LNCaP clone FGC (cell line): ENCODE measurements at regions not wholly inside any gene's neighbourhood (a gene's known extent, or its start where the extent isn't known, plus 50 kb on each side); places are given as distances from the start of the nearest gene placed in this dataset.

Experiments used
- DNase-seq: peaks from one replicate; pipeline ENCODE4 v3.0.0-alpha.2; 2011; ENCODE audit warnings: low read depth
- H3K4me3 ChIP-seq: 2 replicates; pipeline ENCODE4 v1.5.1; 2011; ENCODE audit warnings: mild to moderate bottlenecking, low read depth, low read length, control low read depth
- TF ChIP-seq, protein P1 (sequence below): IDR thresholded peaks from 2 replicates; pipeline ENCODE4 v1.5.1; 2012; ENCODE audit warnings: mild to moderate bottlenecking; ENCODE audit not compliant: control insufficient read depth, insufficient read depth; ENCODE audit errors: extremely low read depth

GRCh38 chr15:93658026-93658816 lies 569.2 kb upstream of the RGMA start:
- H3K4me3 ChIP-seq: no peak overlapping the region
- TF ChIP-seq, protein P1, sequence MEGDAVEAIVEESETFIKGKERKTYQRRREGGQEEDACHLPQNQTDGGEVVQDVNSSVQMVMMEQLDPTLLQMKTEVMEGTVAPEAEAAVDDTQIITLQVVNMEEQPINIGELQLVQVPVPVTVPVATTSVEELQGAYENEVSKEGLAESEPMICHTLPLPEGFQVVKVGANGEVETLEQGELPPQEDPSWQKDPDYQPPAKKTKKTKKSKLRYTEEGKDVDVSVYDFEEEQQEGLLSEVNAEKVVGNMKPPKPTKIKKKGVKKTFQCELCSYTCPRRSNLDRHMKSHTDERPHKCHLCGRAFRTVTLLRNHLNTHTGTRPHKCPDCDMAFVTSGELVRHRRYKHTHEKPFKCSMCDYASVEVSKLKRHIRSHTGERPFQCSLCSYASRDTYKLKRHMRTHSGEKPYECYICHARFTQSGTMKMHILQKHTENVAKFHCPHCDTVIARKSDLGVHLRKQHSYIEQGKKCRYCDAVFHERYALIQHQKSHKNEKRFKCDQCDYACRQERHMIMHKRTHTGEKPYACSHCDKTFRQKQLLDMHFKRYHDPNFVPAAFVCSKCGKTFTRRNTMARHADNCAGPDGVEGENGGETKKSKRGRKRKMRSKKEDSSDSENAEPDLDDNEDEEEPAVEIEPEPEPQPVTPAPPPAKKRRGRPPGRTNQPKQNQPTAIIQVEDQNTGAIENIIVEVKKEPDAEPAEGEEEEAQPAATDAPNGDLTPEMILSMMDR: no peak
- no peak for DNase-seq

DNA sequence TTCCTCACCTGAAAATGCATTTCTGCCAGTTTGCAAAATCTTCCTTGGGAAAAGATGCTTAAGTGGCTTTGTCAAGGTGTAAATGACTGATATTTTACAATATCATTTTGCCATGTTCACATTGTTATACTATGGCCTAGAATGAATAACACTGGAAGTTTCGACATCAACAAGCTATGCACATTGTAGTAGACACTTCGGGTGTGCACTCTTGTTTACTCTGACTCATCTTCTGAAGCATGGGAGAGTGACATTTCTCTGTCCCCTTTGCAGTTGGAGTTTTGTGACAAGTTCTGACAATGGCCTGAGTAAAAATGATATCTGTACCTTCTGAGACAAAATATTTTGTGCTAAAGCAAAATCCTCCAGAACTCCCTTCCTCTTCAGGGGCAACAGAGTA lies 567.0 kb upstream of the RGMA start:
- no peak overlapping the region for H3K4me3 ChIP-seq
- TF ChIP-seq, protein P1: no peak
- no peak for DNase-seq

DNA sequence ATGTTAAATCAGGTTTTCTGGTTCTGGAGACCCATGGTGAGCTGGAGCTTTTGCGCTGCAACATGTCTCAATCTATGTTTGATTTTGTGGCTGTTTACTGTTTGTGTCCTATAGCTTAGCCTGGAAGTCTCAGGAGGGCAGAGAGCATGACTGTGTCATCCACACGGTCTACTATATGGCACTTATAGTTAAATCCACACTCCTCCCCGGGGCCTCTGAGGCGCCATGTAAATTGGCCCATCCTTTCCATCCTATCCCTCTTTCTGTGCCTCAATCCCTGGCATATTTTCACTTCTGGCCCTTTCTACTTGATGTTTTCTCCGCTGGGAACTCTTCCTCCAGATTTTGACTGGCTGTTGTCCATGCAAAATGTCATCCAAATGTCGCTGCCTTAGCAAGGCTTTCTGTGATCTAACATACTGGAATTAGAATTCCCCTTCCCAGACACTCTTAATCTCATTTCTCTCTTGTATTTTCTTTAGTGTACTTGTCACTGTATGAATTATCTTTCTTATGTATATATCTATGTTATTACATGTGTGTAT lies 560.8 kb upstream of the RGMA start:
- H3K4me3 ChIP-seq: no peak overlapping the region
- TF ChIP-seq, protein P1: no peak
- no peak for DNase-seq

GRCh38 chr15:93646193-93646592 lies 557.2 kb upstream of the RGMA start:
- no peak overlapping the region for H3K4me3 ChIP-seq
- no peak for DNase-seq
- TF ChIP-seq, protein P1: no peak

GRCh38 chr15:93645594-93645993 lies 556.6 kb upstream of the RGMA start:
- DNase-seq: no peak
- H3K4me3 ChIP-seq: no peak overlapping the region
- TF ChIP-seq, protein P1: no peak

- H3K4me3 ChIP-seq: no peak overlapping the region
Observed at GRCh38 chr15:93644595-93644994, 555.6 kb upstream of the RGMA start.

More at GRCh38 chr15:93644595-93644994, 555.6 kb upstream of the RGMA start:
- DNase-seq: no peak
- TF ChIP-seq, protein P1: no peak
